Left lung (tissue), 4 donors: ENCODE measurements at regions not wholly inside any gene's neighbourhood (a gene's known extent, or its start where the extent isn't known, plus 50 kb on each side); places are given as distances from the start of the nearest gene placed in this dataset.

Experiments used
- ATAC-seq: fragments of 200-7000 bp; cut with Tn5 transposase; one replicate; pipeline ENCODE4 v1.9.1; 2020; ENCODE audit warnings: moderate library complexity
- DNase-seq, 4 donors: peaks; one replicate each; pipeline ENCODE4 v3.0.0-alpha.2; 2013 to 2020
- H3K27ac ChIP-seq, 2 donors: fragments of 200-600 bp; sonication (generic) in 1 of 2; one replicate each; pipeline versions ENCODE4 v1.5.0 to v1.8.0; 2020 to 2021
- H3K27me3 ChIP-seq, 2 donors: fragments of 200-600 bp; sonication (generic) in 1 of 2; one replicate each; pipeline versions ENCODE4 v1.5.0 to v1.8.0; 2020 to 2021
- H3K36me3 ChIP-seq, 2 donors: fragments of 200-600 bp; sonication (generic) in 1 of 2; one replicate each; pipeline versions ENCODE4 v1.5.0 to v1.8.0; 2020 to 2021
- H3K4me1 ChIP-seq, 2 donors: fragments of 200-600 bp; one replicate each; pipeline ENCODE4 v1.8.0; 2021
- H3K4me3 ChIP-seq, 2 donors: fragments of 200-600 bp; sonication (generic) in 1 of 2; one replicate each; pipeline versions ENCODE4 v1.5.0 to v1.8.0; 2020 to 2021; ENCODE audit warnings: mild to moderate bottlenecking in 1 of 2
- H3K9me3 ChIP-seq, 2 donors: fragments of 200-600 bp; sonication (generic) in 1 of 2; one replicate each; pipeline versions ENCODE4 v1.5.0 to v1.8.0; 2020 to 2021
- intact Hi-C, 2 donors: fragments of 100-400 bp; cut with DNase I; formaldehyde crosslinking; loops; one replicate each; pipeline versions ENCODE4 v1.11.2 to v1.14.2; 2022
- TF ChIP-seq, protein P1 (sequence below), 2 donors: fragments of 200-600 bp; sonication (generic) in 1 of 2; IDR thresholded peaks; one replicate each; pipeline versions ENCODE4 v1.5.0 to v1.8.0; 2021; ENCODE audit warnings: antibody characterized with exemption in 2 of 2
- donor health status: DM: no; HTN: yes; CAD: no.
- donor health status: DM: no; HTN: no; CAD: no.

DNA sequence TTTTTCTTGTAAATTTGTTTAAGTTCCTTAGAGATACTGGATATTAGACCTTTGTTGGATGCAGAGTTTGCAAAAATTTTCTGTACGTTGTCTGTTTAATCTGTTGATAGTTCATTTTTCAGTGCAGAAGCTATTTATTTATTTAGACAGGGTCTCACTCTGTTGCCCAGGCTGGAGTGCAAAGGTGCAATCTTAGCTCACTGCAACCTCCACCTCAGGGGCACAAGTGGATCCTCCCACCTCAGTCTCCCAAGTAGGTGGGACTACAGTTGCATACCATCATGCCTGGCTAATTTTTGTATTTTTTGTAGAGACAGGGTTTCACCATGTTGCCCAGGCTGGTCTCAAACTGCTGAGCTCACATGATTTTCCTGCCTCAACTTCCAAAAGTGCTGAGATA is 568.2 kb upstream of the REG3G start:
- intact Hi-C loops = no loop called here
- Histone ChIP-seq H3K27ac (no peak overlapping the region), H3K27me3 (no peaks in the 10 kb centered on the region), H3K4me1 (no peaks in the 10 kb centered on the region), H3K4me3 (no peak overlapping the region), H3K9me3 (no peaks in the 10 kb centered on the region), H3K36me3 (no peaks in the 10 kb centered on the region)
- ATAC-seq (no peak), DNase-seq (no peak)
- TF ChIP-seq, protein P1, sequence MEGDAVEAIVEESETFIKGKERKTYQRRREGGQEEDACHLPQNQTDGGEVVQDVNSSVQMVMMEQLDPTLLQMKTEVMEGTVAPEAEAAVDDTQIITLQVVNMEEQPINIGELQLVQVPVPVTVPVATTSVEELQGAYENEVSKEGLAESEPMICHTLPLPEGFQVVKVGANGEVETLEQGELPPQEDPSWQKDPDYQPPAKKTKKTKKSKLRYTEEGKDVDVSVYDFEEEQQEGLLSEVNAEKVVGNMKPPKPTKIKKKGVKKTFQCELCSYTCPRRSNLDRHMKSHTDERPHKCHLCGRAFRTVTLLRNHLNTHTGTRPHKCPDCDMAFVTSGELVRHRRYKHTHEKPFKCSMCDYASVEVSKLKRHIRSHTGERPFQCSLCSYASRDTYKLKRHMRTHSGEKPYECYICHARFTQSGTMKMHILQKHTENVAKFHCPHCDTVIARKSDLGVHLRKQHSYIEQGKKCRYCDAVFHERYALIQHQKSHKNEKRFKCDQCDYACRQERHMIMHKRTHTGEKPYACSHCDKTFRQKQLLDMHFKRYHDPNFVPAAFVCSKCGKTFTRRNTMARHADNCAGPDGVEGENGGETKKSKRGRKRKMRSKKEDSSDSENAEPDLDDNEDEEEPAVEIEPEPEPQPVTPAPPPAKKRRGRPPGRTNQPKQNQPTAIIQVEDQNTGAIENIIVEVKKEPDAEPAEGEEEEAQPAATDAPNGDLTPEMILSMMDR (IDR thresholded peaks at IDR 0.05) = no peak

DNA sequence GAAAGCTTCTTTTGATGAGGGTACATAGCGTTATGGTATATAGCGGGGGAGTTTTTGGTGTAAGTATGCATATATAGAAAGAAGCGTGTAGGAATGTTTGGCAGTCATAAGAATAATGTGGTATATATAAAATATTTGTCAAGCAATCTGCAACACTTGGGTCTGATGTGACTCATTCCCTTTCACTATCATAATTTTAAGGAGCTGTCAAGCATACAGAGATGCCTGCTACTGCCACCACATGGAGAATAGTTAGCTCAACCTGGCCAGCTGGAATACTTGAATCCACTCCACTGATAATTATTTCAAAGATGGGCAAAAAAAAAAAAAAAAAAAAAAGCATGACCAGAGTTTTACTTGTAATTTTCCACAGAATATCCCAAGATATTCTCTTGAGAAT is 559.8 kb upstream of the REG3G start:
- TF ChIP-seq, protein P1 (IDR thresholded peaks at IDR 0.05) = no peak
- Histone ChIP-seq H3K9me3 (peaks cover 0 to 1% of the 10 kb centered on the region in 2 donors), H3K4me3 (no peak overlapping the region), H3K4me1 (no peaks in the 10 kb centered on the region), H3K27ac (no peak overlapping the region), H3K27me3 (no peaks in the 10 kb centered on the region), H3K36me3 (no peaks in the 10 kb centered on the region)
- DNase-seq = no peak
- intact Hi-C loops = no loop called here
- ATAC-seq = no peak

- no peak overlapping the region for H3K27ac ChIP-seq
- TF ChIP-seq, protein P1 (IDR thresholded peaks at IDR 0.05) = no peak
- ATAC-seq (no peak), DNase-seq (no peak)
- H3K36me3 ChIP-seq = no peaks in the 10 kb centered on the region
- no peaks in the 10 kb centered on the region for H3K9me3 ChIP-seq
- no peak overlapping the region for H3K4me3 ChIP-seq
- H3K27me3 ChIP-seq = no peaks in the 10 kb centered on the region
- intact Hi-C loops = no loop called here
- H3K4me1 ChIP-seq = no peaks in the 10 kb centered on the region
Observed at GRCh38 chr2:78476619-78477229, 548.8 kb upstream of the REG3G start.

DNA sequence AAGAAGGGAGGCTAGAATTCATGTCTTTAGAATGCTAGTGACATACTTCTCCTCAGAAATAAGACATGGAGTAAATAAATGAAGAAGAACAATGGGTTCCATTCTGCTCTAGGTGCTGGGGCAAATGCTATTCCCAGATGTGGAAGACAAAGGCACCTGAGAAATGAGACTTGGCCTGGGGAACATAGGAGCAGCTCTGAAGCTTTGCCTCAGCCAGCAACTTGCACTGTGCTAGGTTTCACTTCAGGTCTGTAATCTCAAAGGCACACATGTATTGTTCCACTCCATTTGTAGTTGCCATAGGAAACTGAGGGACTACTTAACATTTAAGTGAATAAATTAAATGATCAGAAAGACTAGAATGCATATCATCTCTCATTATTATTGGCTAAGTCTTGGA is 538.9 kb upstream of the REG3G start:
- H3K9me3 ChIP-seq = peaks cover 0 to 2% of the 10 kb centered on the region in 2 donors
- TF ChIP-seq, protein P1 (IDR thresholded peaks at IDR 0.05) = no peak
- H3K4me1 ChIP-seq = no peaks in the 10 kb centered on the region
- no peak for ATAC-seq
- DNase-seq = no peak
- intact Hi-C loops = no loop called here
- no peaks in the 10 kb centered on the region for H3K36me3 ChIP-seq
- no peaks in the 10 kb centered on the region for H3K27me3 ChIP-seq
- no peak overlapping the region for H3K4me3 ChIP-seq
- H3K27ac ChIP-seq = no peak overlapping the region

DNA sequence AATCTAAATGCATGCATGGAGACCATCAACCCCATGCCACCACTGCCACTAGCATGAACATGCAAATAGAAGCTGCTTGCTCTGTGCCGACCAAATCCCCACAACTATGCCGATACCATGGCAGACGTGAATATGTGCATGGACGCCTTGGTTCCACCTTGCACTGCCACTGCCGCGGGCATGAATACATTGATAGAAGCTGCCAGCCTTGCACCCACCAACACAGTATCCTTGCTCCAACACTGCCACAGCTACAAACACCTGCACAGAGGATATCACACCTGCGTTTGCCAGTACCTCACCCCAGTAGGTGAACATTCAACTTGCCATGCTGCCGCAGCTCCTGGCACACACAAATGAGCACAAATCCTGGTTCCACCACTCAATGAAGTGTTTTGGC is 527.4 kb upstream of the REG3G start:
- Histone ChIP-seq H3K4me3 (no peak overlapping the region), H3K9me3 (peaks cover 0 to 19% of the 10 kb centered on the region in 2 donors), H3K36me3 (no peaks in the 10 kb centered on the region), H3K4me1 (no peaks in the 10 kb centered on the region), H3K27ac (no peak overlapping the region), H3K27me3 (no peaks in the 10 kb centered on the region)
- ATAC-seq = no peak
- no peak for DNase-seq
- TF ChIP-seq, protein P1 (IDR thresholded peaks at IDR 0.05) = no peak
- intact Hi-C loops = no loop called here
